Osteocyte (in vitro differentiated cells): ENCODE measurements at regions not wholly inside any gene's neighbourhood (a gene's known extent, or its start where the extent isn't known, plus 50 kb on each side); places are given as distances from the start of the nearest gene placed in this dataset.

Experiments used
- DNase-seq: peaks from one replicate; pipeline ENCODE4 v3.0.0; 2021; ENCODE audit warnings: mixed read lengths; ENCODE audit not compliant: unreplicated experiment; ENCODE audit errors: extremely low spot score
- H3K27ac Mint-ChIP-seq: one replicate; pipeline ENCODE4 v1.8.0; 2021; ENCODE audit warnings: mild to moderate bottlenecking, mixed read lengths; ENCODE audit not compliant: unreplicated experiment
- H3K27me3 Mint-ChIP-seq: one replicate; pipeline ENCODE4 v1.8.0; 2021; ENCODE audit warnings: mixed read lengths; ENCODE audit not compliant: unreplicated experiment
- H3K36me3 Mint-ChIP-seq: one replicate; pipeline ENCODE4 v1.8.0; 2021; ENCODE audit warnings: mixed read lengths; ENCODE audit not compliant: unreplicated experiment
- H3K4me1 Mint-ChIP-seq: one replicate; pipeline ENCODE4 v1.8.0; 2021; ENCODE audit warnings: mixed read lengths; ENCODE audit not compliant: unreplicated experiment
- H3K4me3 Mint-ChIP-seq: one replicate; pipeline ENCODE4 v1.8.0; 2021; ENCODE audit warnings: mild to moderate bottlenecking, moderate library complexity, mixed read lengths; ENCODE audit not compliant: unreplicated experiment
- H3K9me3 Mint-ChIP-seq: one replicate; pipeline ENCODE4 v1.8.0; 2021; ENCODE audit warnings: mixed read lengths; ENCODE audit not compliant: unreplicated experiment
- TF ChIP-seq, protein P1 (sequence below): fragments of 200-600 bp; sonication (generic); IDR thresholded peaks from 2 replicates; pipeline ENCODE4 v1.5.0; 2021; ENCODE audit warnings: antibody characterized with exemption, mild to moderate bottlenecking, moderate library complexity

DNA sequence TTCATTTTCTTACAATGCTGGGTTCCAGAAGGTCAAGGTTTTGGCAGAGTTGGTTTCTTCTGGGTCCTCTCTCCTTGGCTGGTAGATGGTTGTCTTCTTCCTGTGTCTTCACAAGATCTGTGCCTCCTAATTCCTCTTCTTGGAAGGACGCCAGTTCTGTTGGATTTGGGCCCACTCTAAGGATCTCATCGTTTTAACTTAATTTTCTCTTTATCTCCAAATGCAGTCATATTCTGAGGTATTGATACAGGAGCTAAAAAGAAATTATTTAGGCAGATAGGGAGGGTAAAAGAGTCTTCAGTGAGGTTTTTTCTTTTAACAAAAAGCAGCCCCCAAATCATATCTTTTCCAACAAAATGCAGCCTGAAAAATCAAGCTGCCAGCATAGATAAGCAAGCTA, 998.4 kb downstream of the SOCS6 start:
- peaks cover 16% of the 10 kb centered on the region for H3K9me3 Mint-ChIP-seq
- DNase-seq = no peak

DNA sequence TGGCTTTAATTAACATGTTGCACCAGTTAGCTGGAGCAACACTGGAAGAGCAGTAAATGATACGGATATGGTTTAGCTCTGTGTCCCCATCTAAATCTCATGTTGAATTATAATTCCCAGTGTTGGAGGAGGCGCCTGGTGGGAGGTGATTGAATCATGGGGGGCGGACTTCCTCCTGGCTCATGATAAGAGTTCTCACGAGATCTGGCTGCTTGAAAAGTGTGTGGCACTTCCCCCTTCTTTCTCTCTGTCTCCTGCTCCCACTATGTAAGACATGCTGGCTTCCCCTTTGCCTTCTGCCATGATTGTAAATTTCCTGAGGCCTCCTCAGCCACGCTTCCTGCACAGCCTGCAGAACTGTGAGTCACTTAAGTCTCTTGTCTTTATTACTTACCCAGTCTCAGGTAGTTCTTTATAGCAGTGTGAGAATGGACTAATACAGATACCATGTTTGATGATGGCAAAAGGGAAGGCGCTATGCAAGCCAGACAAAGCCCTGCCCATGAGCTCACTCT, 963.6 kb downstream of the SOCS6 start:
- H3K9me3 Mint-ChIP-seq = no peaks in the 10 kb centered on the region
- no peak overlapping the region for H3K27ac Mint-ChIP-seq
- DNase-seq = no peak
- H3K4me1 Mint-ChIP-seq = no peaks in the 10 kb centered on the region
- TF ChIP-seq, protein P1, sequence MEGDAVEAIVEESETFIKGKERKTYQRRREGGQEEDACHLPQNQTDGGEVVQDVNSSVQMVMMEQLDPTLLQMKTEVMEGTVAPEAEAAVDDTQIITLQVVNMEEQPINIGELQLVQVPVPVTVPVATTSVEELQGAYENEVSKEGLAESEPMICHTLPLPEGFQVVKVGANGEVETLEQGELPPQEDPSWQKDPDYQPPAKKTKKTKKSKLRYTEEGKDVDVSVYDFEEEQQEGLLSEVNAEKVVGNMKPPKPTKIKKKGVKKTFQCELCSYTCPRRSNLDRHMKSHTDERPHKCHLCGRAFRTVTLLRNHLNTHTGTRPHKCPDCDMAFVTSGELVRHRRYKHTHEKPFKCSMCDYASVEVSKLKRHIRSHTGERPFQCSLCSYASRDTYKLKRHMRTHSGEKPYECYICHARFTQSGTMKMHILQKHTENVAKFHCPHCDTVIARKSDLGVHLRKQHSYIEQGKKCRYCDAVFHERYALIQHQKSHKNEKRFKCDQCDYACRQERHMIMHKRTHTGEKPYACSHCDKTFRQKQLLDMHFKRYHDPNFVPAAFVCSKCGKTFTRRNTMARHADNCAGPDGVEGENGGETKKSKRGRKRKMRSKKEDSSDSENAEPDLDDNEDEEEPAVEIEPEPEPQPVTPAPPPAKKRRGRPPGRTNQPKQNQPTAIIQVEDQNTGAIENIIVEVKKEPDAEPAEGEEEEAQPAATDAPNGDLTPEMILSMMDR = no peak
- no peaks in the 10 kb centered on the region for H3K36me3 Mint-ChIP-seq
- no peak overlapping the region for H3K4me3 Mint-ChIP-seq
- H3K27me3 Mint-ChIP-seq = no peaks in the 10 kb centered on the region

More for the DNA sequence above, 998.4 kb downstream of the SOCS6 start:
- H3K36me3 Mint-ChIP-seq = no peaks in the 10 kb centered on the region
- no peak overlapping the region for H3K27ac Mint-ChIP-seq
- H3K27me3 Mint-ChIP-seq = no peaks in the 10 kb centered on the region
- no peak overlapping the region for H3K4me3 Mint-ChIP-seq
- TF ChIP-seq, protein P1 = no peak
- no peaks in the 10 kb centered on the region for H3K4me1 Mint-ChIP-seq

DNA sequence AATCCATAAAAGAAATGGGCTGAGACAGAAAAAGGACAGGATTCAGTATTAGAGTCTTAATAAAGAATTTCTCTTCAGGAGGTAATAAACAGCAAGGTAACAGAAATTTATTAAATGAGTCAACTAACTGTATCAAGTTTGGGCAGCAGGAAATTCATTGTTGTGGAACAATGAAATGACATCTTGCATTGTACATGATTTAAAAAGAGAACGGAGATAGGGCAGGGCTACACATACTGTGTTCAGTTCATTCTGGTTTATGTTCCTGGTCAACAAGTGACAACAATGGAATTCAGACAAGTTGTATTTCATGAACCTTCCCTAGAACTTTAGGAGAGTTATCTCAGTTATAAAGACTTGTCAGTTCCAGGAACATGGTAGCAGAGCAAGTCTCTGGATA, 961.3 kb downstream of the SOCS6 start:
- H3K4me1 Mint-ChIP-seq = no peaks in the 10 kb centered on the region

DNA sequence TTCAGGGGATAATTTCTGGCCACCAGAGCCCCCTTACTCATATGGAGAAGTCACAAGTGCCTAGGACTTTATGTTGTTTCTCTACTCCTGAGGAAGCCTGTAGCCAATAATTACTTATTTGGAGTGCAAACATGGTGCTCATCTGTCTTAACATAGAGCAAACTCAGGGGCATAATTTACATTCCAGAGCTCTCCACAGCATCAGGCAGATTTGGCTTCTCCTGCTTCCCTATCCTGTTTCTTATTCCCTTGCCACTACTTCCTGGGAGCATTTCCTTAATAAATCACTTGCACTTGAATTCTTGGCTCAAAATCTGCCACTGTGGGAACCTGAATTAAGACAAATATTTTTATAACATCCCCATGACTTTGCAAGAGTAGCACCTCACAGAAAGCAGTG, 960.9 kb downstream of the SOCS6 start:
- Mint-ChIP-seq H3K27me3 (no peaks in the 10 kb centered on the region), H3K4me3 (no peak overlapping the region), H3K4me1 (no peaks in the 10 kb centered on the region), H3K36me3 (no peaks in the 10 kb centered on the region), H3K9me3 (no peaks in the 10 kb centered on the region), H3K27ac (no peak overlapping the region)
- DNase-seq = no peak
- TF ChIP-seq, protein P1 = no peak

More for the DNA sequence above, 961.3 kb downstream of the SOCS6 start:
- TF ChIP-seq, protein P1 = no peak
- no peak overlapping the region for H3K27ac Mint-ChIP-seq
- H3K36me3 Mint-ChIP-seq = no peaks in the 10 kb centered on the region
- no peaks in the 10 kb centered on the region for H3K27me3 Mint-ChIP-seq
- H3K9me3 Mint-ChIP-seq = no peaks in the 10 kb centered on the region
- H3K4me3 Mint-ChIP-seq = no peak overlapping the region
- no peak for DNase-seq

DNA sequence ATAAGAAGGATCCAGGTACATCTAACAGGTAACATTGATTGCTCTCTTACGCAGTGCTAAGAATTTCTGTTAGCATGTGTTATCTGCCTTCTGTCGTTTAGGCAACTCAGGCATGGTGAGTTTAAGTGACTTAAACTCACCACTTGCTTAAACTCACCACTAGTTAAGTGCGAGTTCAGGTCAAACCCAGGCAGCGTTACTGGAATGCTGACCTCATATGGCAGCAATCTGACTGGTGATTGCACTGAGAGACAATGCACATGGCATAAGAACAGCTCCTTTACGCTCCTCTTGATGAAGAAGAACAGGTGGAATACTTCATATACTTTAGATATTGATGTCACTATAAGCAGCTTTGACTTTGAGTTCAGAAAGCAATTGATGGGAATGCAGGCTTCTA, 954.1 kb downstream of the SOCS6 start:
- DNase-seq = no peak
- TF ChIP-seq, protein P1 = no peak
- Mint-ChIP-seq H3K9me3 (no peaks in the 10 kb centered on the region), H3K4me1 (no peaks in the 10 kb centered on the region), H3K27ac (no peak overlapping the region), H3K36me3 (no peaks in the 10 kb centered on the region), H3K27me3 (no peaks in the 10 kb centered on the region), H3K4me3 (no peak overlapping the region)
